ENCODE measurements at regions not wholly inside any gene's neighbourhood (a gene's known extent, or its start where the extent isn't known, plus 50 kb on each side); places are given as distances from the start of the nearest gene placed in this dataset.

GRCh38 chr4:130147641-130148040, 1051.7 kb downstream of the C4orf33 start:
- no peak overlapping the region for H2AFZ ChIP-seq (ENCODE audit: control insufficient read depth, low read depth, low read length)
- H3K4me3 ChIP-seq = no peak overlapping the region
- no peak overlapping the region for H3K4me2 ChIP-seq (ENCODE audit: control insufficient read depth, insufficient read depth)
- CTCF ChIA-PET = no interaction called here
- no peaks in the 10 kb centered on the region for H3K79me2 ChIP-seq (ENCODE audit: control insufficient read depth, insufficient read depth, low read length)
- H3K4me1 ChIP-seq (ENCODE audit: control insufficient read depth, insufficient read depth, low read length) = no peaks in the 10 kb centered on the region
- DNase-seq (ENCODE audit: low read depth, low spot score) = no peak
- no peak overlapping the region for H3K27ac ChIP-seq (ENCODE audit: control insufficient read depth, insufficient read depth)
- no peak overlapping the region for H3K9ac ChIP-seq (ENCODE audit: control insufficient read depth, insufficient read depth, low read length)
- intact Hi-C loops (cut with micrococcal nuclease; ENCODE audit: unreplicated experiment) (no loop called here), in situ Hi-C loops (cut with MboI) (no loop called here)
- TF ChIP-seq SMC3 (IDR thresholded peaks at IDR 0.05; ENCODE audit: borderline replicate concordance, low read length) = no peak
- TF ChIP-seq SMAD5 (IDR thresholded peaks at IDR 0.05; ENCODE audit: low read depth) = no peak
- no peaks in the 10 kb centered on the region for H3K9me3 ChIP-seq (replicated peaks; ENCODE audit: control insufficient read depth, insufficient read depth, low read length)
- no peak for FAIRE-seq
- no peaks in the 10 kb centered on the region for H4K20me1 ChIP-seq (ENCODE audit: control insufficient read depth, insufficient read depth)
- RAD21 ChIA-PET (ENCODE audit: unreplicated experiment) = no interaction called here
- no peaks in the 10 kb centered on the region for H3K36me3 ChIP-seq (ENCODE audit: control insufficient read depth in 2 of 2, insufficient read depth in 2 of 2, low read length in 1 of 2)
- WGBS (ENCODE audit: insufficient coverage, insufficient replicate concordance, low lambda C conversion rate, missing lambda C conversion rate) = 43% methylated on average over 2 of the region's 2 CpGs
- POLR2A ChIA-PET = no interaction called here
- SMC1A ChIA-PET (ENCODE audit: uncharacterized antibody, unreplicated experiment) = no interaction called here
- H3K27me3 ChIP-seq (replicated peaks in 1 of 2; ENCODE audit: control insufficient read depth in 2 of 2, insufficient read depth in 2 of 2, low read length in 1 of 2) = no peaks in the 10 kb centered on the region
- no peak for ATAC-seq
- BruUV-seq (replicated peaks) = no TSS peak

GRCh38 chr4:130154901-130155300, 1058.9 kb downstream of the C4orf33 start:
- 0% methylated on average over 2 of the region's 2 CpGs for WGBS (ENCODE audit: insufficient coverage, insufficient replicate concordance, low lambda C conversion rate, missing lambda C conversion rate)
- POLR2A ChIA-PET = no interaction called here
- TF ChIP-seq TCF7 (IDR thresholded peaks at IDR 0.05; ENCODE audit: borderline replicate concordance) (no peak), ZNF24 (IDR thresholded peaks at IDR 0.05) (no peak), ZBTB11 (CRISPR knock-in tag; IDR thresholded peaks at IDR 0.05) (no peak), NR2F1 (conservative IDR thresholded peaks at IDR 0.05) (no peak), ESRRA (IDR thresholded peaks at IDR 0.05; ENCODE audit: low read length) (no peak), YY1 (IDR thresholded peaks at IDR 0.05; ENCODE audit: low read depth, low read length) (no peak), IRF4 (IDR thresholded peaks at IDR 0.05; ENCODE audit: low read depth, low read length) (no peak), FOXK2 (IDR thresholded peaks at IDR 0.05) (no peak), ZBTB40 (IDR thresholded peaks at IDR 0.05; ENCODE audit: borderline replicate concordance) (no peak)

More at GRCh38 chr4:130154901-130155300, 1058.9 kb downstream of the C4orf33 start:
- SMC1A ChIA-PET (ENCODE audit: uncharacterized antibody, unreplicated experiment) = interaction anchor here (1.0 to 1.1 kb wide), 2 partner anchors 87 to 146 kb away, joined by 3 read pairs; no protein-coding TSS in a partner anchor
- intact Hi-C loops (cut with micrococcal nuclease; ENCODE audit: unreplicated experiment) = no loop called here
- no peak for ATAC-seq
- DNase-seq (ENCODE audit: low read depth, low spot score) = no peak
- FAIRE-seq = no peak
- Histone ChIP-seq H3K27me3 (replicated peaks in 1 of 2; ENCODE audit: control insufficient read depth in 2 of 2, insufficient read depth in 2 of 2, low read length in 1 of 2) (no peaks in the 10 kb centered on the region), H4K20me1 (ENCODE audit: control insufficient read depth, insufficient read depth) (no peaks in the 10 kb centered on the region), H3K9ac (ENCODE audit: control insufficient read depth, insufficient read depth, low read length) (no peak overlapping the region), H3K27ac (ENCODE audit: control insufficient read depth, insufficient read depth) (no peak overlapping the region), H3K36me3 (ENCODE audit: control insufficient read depth in 2 of 2, insufficient read depth in 2 of 2, low read length in 1 of 2) (no peaks in the 10 kb centered on the region), H3K9me3 (replicated peaks; ENCODE audit: control insufficient read depth, insufficient read depth, low read length) (no peaks in the 10 kb centered on the region), H3K4me2 (ENCODE audit: control insufficient read depth, insufficient read depth) (no peak overlapping the region), H2AFZ (ENCODE audit: control insufficient read depth, low read depth, low read length) (no peak overlapping the region), H3K4me1 (ENCODE audit: control insufficient read depth, insufficient read depth, low read length) (no peaks in the 10 kb centered on the region), H3K79me2 (ENCODE audit: control insufficient read depth, insufficient read depth, low read length) (no peaks in the 10 kb centered on the region), H3K4me3 (no peak overlapping the region)
- BruUV-seq (replicated peaks) = no TSS peak
- CTCF ChIA-PET = interaction anchor here (0.6 to 0.8 kb wide), 2 partner anchors 153 to 187 kb away, joined by 3 read pairs; no protein-coding TSS in a partner anchor
- in situ Hi-C loops (cut with MboI) = no loop called here
- RAD21 ChIA-PET (ENCODE audit: unreplicated experiment) = no interaction called here

Measured in GM12878 (cell line).